PC-9 (cell line): ENCODE measurements at regions not wholly inside any gene's neighbourhood (a gene's known extent, or its start where the extent isn't known, plus 50 kb on each side); places are given as distances from the start of the nearest gene placed in this dataset.

Source experiments
- BruUV-seq: library from RNA; stranded (reverse); fragments of 400-500 nt; replicated peaks from 2 replicates; lab custom pipeline; 2021; lab: Mats Ljungman, UMichigan
- CTCF ChIA-PET: fragments of 300-600 bp; sonication (Branson Sonifier 250); formaldehyde crosslinking; loops from one replicate; lab custom pipeline; 2022; ENCODE audit warnings: antibody characterized with exemption; lab: Charles Lee
- POLR2A ChIA-PET: fragments of 300-600 bp; sonication (Branson Sonifier 250); formaldehyde crosslinking; loops from one replicate; lab custom pipeline; 2022; ENCODE audit warnings: antibody characterized with exemption; ENCODE audit not compliant: unreplicated experiment; lab: Charles Lee
- DNase-seq, 2 experiments: peaks; one replicate each; pipeline versions ENCODE4 v3.0.0 to v3.0.0-alpha.2; 2015 to 2022; ENCODE audit warnings: mixed read lengths in 1 of 2
- H2AFZ ChIP-seq: fragments of 200-600 bp; sonication (generic); 2 replicates; pipeline ENCODE4 v1.8.1; 2017; ENCODE audit warnings: antibody characterized with exemption
- H3F3A ChIP-seq: fragments of 200-600 bp; sonication (generic); 2 replicates; pipeline ENCODE4 v1.8.1; 2017; ENCODE audit warnings: antibody characterized with exemption, mild to moderate bottlenecking, low read depth; ENCODE audit not compliant: insufficient read depth
- H3K27ac ChIP-seq: fragments of 200-600 bp; sonication (generic); 2 replicates; pipeline ENCODE4 v1.6.1; 2016; ENCODE audit warnings: mixed run types
- H3K27me3 ChIP-seq: fragments of 200-600 bp; sonication (generic); 2 replicates; pipeline ENCODE4 v1.6.1; 2016; ENCODE audit warnings: low read depth, mixed run types; ENCODE audit not compliant: insufficient read depth
- H3K36me3 ChIP-seq: fragments of 200-600 bp; sonication (generic); 2 replicates; pipeline ENCODE4 v1.6.1; 2016; ENCODE audit warnings: low read depth, mixed run types
- H3K4me1 ChIP-seq: fragments of 200-600 bp; sonication (generic); replicated peaks from 2 replicates; pipeline ENCODE4 v1.6.1; 2016; ENCODE audit warnings: mixed run types; ENCODE audit not compliant: insufficient read depth
- H3K4me2 ChIP-seq: fragments of 200-600 bp; sonication (generic); 2 replicates; pipeline ENCODE4 v1.6.1; 2017; ENCODE audit warnings: mixed run types
- H3K4me3 ChIP-seq: fragments of 200-600 bp; sonication (generic); 2 replicates; pipeline ENCODE4 v1.6.1; 2016; ENCODE audit warnings: mixed run types
- H3K79me2 ChIP-seq: fragments of 200-600 bp; sonication (generic); 2 replicates; pipeline ENCODE4 v1.6.1; 2017; ENCODE audit warnings: low read depth, mixed run types
- H3K9me2 ChIP-seq: fragments of 200-600 bp; sonication (generic); 2 replicates; pipeline ENCODE4 v1.8.1; 2017; ENCODE audit warnings: mild to moderate bottlenecking; ENCODE audit not compliant: insufficient read depth
- H3K9me3 ChIP-seq: fragments of 200-600 bp; sonication (generic); 2 replicates; pipeline ENCODE4 v1.8.1; 2016; ENCODE audit warnings: low read depth; ENCODE audit not compliant: insufficient read depth
- H4K20me1 ChIP-seq: fragments of 200-600 bp; sonication (generic); 2 replicates; pipeline ENCODE4 v1.8.1; 2017; ENCODE audit not compliant: insufficient read depth
- EZH2 ChIP-seq: fragments of 200-600 bp; sonication (generic); IDR thresholded peaks from 2 replicates; pipeline ENCODE4 v1.8.0; 2017; ENCODE audit warnings: antibody characterized with exemption, low read depth
- intact Hi-C: fragments of 100-400 bp; cut with micrococcal nuclease; formaldehyde crosslinking; loops from one replicate; pipeline ENCODE4 v1.10.0; 2022; ENCODE audit not compliant: unreplicated experiment
- TF ChIP-seq, protein P1 (sequence below): fragments of 200-600 bp; sonication (generic); conservative IDR thresholded peaks from 2 replicates; pipeline ENCODE4 v1.6.1; 2017; ENCODE audit warnings: mixed run types, antibody characterized with exemption, mild to moderate bottlenecking, moderate library complexity

DNA sequence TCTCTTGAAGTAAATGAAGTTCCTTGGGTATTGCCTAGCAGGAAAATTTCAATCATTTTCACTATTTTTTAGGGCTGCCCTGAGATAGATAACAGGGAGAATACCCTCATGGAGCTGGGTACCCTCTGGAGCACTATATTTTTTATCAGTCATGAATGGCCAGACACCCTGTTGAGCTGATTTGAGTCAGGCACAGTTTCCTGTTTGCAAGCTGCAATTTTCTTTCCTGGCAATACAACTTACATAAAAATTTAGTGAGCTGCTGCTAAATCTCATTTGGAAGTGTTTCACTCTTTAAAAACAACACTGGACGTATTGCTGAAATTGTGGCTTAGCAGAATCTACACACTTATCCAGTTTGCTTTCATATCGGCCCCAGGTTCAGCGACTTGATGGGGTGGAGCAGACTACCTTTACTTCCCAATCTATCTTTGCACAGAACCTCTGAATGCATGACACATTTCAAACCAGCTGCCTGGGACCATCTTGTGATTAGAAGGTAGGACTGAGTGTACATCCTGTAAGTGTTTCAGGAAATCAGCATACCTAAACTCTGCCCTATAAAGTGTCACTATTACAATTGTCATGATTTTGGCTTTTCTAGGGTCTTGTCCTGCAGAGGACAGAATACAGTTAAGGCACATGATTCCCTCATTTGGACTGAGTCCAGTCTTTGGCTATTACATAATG is 125.7 kb upstream of the FAM3C start:
- TF ChIP-seq EZH2 = no peak
- TF ChIP-seq, protein P1, sequence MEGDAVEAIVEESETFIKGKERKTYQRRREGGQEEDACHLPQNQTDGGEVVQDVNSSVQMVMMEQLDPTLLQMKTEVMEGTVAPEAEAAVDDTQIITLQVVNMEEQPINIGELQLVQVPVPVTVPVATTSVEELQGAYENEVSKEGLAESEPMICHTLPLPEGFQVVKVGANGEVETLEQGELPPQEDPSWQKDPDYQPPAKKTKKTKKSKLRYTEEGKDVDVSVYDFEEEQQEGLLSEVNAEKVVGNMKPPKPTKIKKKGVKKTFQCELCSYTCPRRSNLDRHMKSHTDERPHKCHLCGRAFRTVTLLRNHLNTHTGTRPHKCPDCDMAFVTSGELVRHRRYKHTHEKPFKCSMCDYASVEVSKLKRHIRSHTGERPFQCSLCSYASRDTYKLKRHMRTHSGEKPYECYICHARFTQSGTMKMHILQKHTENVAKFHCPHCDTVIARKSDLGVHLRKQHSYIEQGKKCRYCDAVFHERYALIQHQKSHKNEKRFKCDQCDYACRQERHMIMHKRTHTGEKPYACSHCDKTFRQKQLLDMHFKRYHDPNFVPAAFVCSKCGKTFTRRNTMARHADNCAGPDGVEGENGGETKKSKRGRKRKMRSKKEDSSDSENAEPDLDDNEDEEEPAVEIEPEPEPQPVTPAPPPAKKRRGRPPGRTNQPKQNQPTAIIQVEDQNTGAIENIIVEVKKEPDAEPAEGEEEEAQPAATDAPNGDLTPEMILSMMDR = no peak
- H4K20me1 ChIP-seq = no peaks in the 10 kb centered on the region
- BruUV-seq = no TSS peak
- H3K79me2 ChIP-seq = no peaks in the 10 kb centered on the region
- no peaks in the 10 kb centered on the region for H3K9me2 ChIP-seq
- no peak overlapping the region for H3K27ac ChIP-seq
- CTCF ChIA-PET = no interaction called here
- no peaks in the 10 kb centered on the region for H3F3A ChIP-seq
- no peak overlapping the region for H2AFZ ChIP-seq
- POLR2A ChIA-PET = no interaction called here
- no peak overlapping the region for H3K4me3 ChIP-seq
- no peak for DNase-seq
- H3K4me2 ChIP-seq = no peak overlapping the region
- no peaks in the 10 kb centered on the region for H3K27me3 ChIP-seq
- intact Hi-C loops = no loop called here
- no peaks in the 10 kb centered on the region for H3K36me3 ChIP-seq
- H3K4me1 ChIP-seq = no peaks in the 10 kb centered on the region
- peaks cover 9% of the 10 kb centered on the region; the same call in 1 of the 2 replicates for H3K9me3 ChIP-seq

GRCh38 chr7:121520911-121521310 is 124.8 kb upstream of the FAM3C start:
- H3K4me2 ChIP-seq = no peak overlapping the region
- no peaks in the 10 kb centered on the region for H3K79me2 ChIP-seq
- BruUV-seq = no TSS peak
- peaks cover 11% of the 10 kb centered on the region for H3K9me3 ChIP-seq
- no peak overlapping the region for H3K27ac ChIP-seq
- no peak for TF ChIP-seq EZH2
- TF ChIP-seq, protein P1 = no peak
- no peaks in the 10 kb centered on the region; the same call in 1 of the 2 replicates for H3F3A ChIP-seq
- POLR2A ChIA-PET = no interaction called here
- no peak for DNase-seq
- H3K4me1 ChIP-seq = peaks cover 5% of the 10 kb centered on the region
- H4K20me1 ChIP-seq = no peaks in the 10 kb centered on the region
- no peaks in the 10 kb centered on the region; the same call in 1 of the 2 replicates for H3K36me3 ChIP-seq
- H3K27me3 ChIP-seq = no peaks in the 10 kb centered on the region
- CTCF ChIA-PET = no interaction called here
- H3K4me3 ChIP-seq = no peak overlapping the region
- H3K9me2 ChIP-seq = no peaks in the 10 kb centered on the region
- intact Hi-C loops = no loop called here
- no peak overlapping the region for H2AFZ ChIP-seq

DNA sequence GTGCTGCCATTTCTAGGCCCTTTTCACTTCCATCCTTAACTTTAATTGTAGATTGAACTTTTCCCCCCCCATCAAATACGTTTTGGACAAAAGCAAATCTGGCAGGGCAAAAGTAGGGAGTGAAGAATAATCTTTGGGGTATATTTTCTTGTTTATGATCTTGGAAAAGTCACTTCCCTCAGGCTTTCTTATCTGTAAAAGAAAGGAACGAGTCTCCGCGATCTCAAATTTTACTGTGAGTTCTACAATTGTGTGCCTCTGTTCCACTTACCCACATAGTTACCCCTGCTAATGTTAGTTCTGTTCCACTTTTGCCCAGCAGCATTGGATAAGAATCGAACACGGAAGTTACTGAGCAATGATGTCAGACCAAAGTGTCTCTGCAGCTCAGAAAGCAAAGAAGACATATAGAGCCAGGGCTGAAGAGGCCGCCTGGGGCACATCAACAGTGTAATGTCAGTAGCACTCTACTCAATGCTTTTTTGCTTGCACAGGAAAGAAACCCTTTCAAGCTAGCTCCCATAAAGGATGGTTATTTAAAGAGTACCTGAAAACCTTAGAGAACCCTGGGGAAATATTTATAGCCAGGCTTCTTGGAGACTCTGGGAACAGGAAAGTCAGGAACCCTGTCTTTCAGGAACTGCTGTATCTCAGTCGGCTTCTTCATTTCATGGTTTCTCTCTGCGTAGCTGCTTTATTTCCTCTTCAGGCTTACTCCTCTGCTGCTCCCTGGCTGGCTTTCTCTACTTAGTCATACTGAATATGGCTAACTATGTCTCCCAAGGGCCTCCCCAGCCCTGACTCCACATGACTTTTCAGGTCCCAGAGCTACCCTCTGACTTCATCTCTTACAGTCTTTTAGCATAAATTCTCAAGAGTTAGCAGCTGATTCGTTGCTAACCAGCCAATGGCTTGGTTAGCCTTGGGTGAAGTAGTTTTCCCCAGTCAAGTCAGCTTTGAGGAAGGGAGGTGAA is 123.7 kb upstream of the FAM3C start:
- peaks cover 20% of the 10 kb centered on the region for H3K9me3 ChIP-seq
- intact Hi-C loops = no loop called here
- TF ChIP-seq, protein P1 = no peak
- no peak for TF ChIP-seq EZH2
- no peaks in the 10 kb centered on the region for H3K9me2 ChIP-seq
- H3K27ac ChIP-seq = no peak overlapping the region
- peaks cover 16% of the 10 kb centered on the region for H3K4me1 ChIP-seq
- POLR2A ChIA-PET = no interaction called here
- H3K4me2 ChIP-seq = no peak overlapping the region
- H3K27me3 ChIP-seq = no peaks in the 10 kb centered on the region
- peaks cover 11% of the 10 kb centered on the region for H3F3A ChIP-seq
- no TSS peak for BruUV-seq
- H3K36me3 ChIP-seq = no peaks in the 10 kb centered on the region; the same call in 1 of the 2 replicates
- no peak for DNase-seq
- H3K79me2 ChIP-seq = no peaks in the 10 kb centered on the region
- H4K20me1 ChIP-seq = no peaks in the 10 kb centered on the region
- no peak overlapping the region for H3K4me3 ChIP-seq
- no peak overlapping the region for H2AFZ ChIP-seq
- CTCF ChIA-PET = no interaction called here
